VCaP (cell line): ENCODE measurements at regions not wholly inside any gene's neighbourhood (a gene's known extent, or its start where the extent isn't known, plus 50 kb on each side); places are given as distances from the start of the nearest gene placed in this dataset.

Source experiments
- H3K27ac ChIP-seq: fragments of 450-650 bp; 2 replicates; pipeline ENCODE4 v1.5.1; 2017
- TF ChIP-seq, protein P1 (sequence below): fragments of 450-650 bp; conservative IDR thresholded peaks from 2 replicates; pipeline ENCODE4 v1.5.1; 2017; ENCODE audit warnings: mild to moderate bottlenecking, moderate library complexity

DNA sequence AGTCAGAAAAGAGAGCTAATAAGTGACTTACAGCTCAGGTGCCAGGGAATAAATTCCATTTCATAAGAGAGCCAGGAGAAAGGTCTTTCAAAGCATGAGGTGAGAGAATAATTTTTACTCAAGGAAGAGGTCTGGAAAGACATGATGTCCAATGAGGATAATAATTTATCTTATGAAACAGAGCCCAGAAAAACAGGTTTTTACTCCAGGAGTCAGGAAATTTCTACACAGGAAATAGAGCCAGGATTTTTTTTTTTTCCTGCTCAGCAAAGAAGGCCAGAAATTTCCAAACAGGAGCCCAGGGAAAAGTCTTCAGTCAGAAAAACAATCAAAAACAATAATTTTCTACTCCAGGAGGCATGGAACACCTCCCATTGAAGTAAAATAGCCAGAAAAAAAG is 1185.7 kb upstream of the TSPY4 start:
- no peak overlapping the region; the same call in 1 of the 2 replicates for H3K27ac ChIP-seq
- TF ChIP-seq, protein P1, sequence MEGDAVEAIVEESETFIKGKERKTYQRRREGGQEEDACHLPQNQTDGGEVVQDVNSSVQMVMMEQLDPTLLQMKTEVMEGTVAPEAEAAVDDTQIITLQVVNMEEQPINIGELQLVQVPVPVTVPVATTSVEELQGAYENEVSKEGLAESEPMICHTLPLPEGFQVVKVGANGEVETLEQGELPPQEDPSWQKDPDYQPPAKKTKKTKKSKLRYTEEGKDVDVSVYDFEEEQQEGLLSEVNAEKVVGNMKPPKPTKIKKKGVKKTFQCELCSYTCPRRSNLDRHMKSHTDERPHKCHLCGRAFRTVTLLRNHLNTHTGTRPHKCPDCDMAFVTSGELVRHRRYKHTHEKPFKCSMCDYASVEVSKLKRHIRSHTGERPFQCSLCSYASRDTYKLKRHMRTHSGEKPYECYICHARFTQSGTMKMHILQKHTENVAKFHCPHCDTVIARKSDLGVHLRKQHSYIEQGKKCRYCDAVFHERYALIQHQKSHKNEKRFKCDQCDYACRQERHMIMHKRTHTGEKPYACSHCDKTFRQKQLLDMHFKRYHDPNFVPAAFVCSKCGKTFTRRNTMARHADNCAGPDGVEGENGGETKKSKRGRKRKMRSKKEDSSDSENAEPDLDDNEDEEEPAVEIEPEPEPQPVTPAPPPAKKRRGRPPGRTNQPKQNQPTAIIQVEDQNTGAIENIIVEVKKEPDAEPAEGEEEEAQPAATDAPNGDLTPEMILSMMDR: no peak

DNA sequence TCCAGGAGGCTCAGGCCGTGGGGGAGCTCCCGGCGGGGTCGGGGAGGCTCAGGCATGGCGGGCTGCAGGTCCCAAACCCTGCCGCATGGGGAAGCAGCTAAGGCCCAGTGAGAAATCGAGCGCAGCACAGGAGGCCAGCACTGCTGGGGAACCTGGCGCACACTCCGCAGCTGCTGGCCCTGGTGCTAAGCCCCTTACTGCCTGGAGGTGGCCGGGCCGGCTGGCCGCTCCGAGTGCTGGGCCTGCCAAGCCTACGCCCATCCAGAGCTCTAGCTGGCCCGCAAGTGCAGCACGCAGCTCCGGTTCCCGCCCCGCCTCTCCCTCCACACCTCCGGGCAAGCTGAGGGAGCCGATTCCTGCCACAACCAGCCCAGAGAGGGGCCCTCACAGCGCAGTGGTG is 1208.7 kb upstream of the TSPY4 start:
- TF ChIP-seq, protein P1: no peak
- H3K27ac ChIP-seq: no peak overlapping the region

DNA sequence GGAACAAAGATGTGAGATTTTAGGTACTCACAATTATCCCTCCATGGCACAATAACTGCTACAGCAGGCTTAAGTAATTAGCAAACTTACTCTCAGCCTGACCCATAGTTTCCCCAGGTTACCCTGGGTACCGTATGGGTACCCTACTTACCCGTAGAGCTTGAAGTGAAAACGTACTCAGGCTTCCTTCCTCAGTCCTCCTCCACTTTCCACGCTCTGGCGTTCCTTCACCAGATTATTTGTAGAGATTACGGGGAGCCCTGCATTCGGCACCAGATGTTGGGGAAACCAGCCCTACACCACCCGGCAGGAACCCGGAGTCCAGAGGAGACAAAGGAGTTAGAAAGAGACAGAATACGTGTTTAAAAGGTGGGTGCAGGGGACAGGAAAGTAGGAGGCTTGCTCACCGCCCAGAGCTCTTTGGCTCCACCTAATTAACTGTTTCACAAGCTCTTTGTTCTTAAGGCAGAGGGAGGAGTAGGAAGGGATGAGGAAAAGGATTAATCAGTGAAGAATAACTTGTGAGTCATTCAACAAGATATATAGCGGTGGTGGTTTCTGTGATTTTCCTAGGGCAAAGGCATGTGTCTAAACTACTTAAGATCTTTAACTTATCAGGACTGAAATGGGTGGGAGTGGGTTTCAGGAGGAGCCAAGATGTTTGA is 1211.2 kb upstream of the TSPY4 start:
- no peak overlapping the region for H3K27ac ChIP-seq
- TF ChIP-seq, protein P1: no peak

DNA sequence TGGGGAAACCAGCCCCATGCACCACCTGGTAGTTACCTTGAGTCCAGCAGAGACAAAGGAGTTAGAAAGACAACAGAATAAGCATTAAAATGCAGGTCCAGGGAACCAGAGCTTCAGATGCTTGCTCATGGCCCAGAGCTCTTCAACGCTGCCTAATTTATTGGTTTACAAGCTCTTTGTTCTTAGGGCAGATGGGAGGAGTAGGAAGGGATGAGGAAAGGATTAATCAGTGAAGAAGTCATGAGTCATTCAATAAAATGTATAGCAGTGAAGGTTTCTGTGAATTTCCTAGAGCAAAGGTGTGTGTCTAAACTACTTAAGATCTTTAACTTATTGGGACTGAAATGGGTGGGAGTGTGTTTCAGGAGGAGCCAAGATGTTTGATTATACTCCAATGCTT is 1210.3 kb upstream of the AMELY start:
- no peak overlapping the region for H3K27ac ChIP-seq
- TF ChIP-seq, protein P1: no peak

DNA sequence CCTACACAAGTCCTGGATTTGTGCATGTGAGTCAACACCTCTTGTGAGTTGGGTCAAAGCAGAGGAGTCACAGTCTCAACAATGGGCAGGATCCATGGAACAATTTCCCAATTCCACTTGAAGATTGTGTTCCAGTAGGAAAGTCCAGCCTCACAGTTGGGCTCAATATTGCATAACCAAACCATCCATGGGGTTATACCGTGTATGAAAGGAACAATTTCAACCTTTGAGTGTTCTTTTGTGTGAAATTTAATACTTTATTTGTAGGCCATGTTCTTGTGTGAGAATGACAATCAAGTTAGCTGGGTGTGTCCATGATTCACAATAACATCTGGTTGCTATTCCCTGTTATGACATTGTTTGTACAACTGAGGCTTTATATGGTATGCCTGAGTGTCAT is 1182.9 kb upstream of the AMELY start:
- TF ChIP-seq, protein P1: no peak
- H3K27ac ChIP-seq: no peak overlapping the region

DNA sequence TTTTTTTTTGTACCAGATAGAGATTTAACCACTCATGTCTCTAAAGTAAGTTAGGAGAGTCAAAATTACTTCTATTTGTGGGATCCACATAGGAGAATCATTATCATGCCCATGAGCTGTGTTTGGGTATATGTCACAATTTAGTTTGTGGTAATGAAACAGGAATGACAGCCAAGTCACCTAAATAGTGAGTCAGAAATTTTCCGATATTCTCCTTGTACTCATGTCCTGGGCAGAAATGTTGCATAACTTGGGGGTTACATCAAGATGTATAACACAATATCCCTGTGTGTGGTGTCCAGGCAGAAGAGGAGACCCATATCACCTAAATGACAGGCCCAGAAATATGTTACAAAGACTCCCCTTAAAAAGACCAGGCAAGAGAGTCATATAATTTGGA is 1181.4 kb upstream of the AMELY start:
- TF ChIP-seq, protein P1: no peak
- H3K27ac ChIP-seq: no peak overlapping the region

DNA sequence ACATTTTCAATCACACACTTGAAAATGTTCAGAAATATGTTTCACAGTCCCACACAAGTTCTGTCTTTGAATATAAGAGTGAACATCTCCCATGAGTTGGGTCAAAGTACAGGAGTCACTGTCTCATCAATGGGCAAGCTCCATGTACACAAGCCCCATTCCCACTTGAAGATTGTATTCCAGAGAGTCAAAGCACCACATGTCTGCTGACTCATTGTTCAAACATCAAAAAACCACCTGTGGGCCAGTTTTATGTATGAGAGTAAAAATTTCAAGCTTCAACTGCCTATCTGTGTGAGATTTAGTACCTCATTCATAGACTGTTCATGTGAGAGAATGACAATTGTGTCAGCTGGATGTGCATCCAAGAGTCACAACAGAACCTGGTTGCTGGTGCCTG is 1174.4 kb upstream of the AMELY start:
- H3K27ac ChIP-seq: no peak overlapping the region
- TF ChIP-seq, protein P1: no peak
